HG03108 (cell line): ENCODE measurements at regions not wholly inside any gene's neighbourhood (a gene's known extent, or its start where the extent isn't known, plus 50 kb on each side); places are given as distances from the start of the nearest gene placed in this dataset.

Experiments
- ATAC-seq: cut with Tn5 transposase; IDR thresholded peaks from one replicate; pipeline ENCODE4 v1.9.1; 2021; ENCODE audit warnings: moderate library complexity; ENCODE audit not compliant: unreplicated experiment

GRCh38 chr4:17188125-17188524 is 289.7 kb upstream of the LDB2 start:
- no peak for ATAC-seq

GRCh38 chr4:17187003-17187402 is 288.6 kb upstream of the LDB2 start:
- no peak for ATAC-seq

- no peak for ATAC-seq
These were observed 284.4 kb upstream of the LDB2 start for GRCh38 chr4:17182888-17183287.

DNA sequence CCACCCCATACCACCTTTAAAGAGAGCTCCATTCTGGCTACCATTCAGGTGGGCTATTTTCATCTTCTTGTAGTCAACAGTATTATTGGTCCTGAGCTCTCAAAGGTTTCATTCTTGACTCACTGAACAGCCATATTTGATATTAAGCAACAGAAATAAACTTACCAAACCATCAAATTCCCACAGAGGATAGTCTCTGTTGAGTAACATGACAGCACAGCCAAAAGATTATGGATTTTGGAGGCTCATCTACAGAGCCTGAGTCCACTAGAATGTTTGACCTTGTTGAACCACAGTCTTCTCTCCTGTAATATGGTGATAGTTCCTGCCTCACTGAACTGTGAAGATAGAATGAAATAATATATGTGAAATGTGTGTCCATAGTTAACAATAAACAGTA is 276.3 kb upstream of the LDB2 start:
- no peak for ATAC-seq

- no peak for ATAC-seq
These were observed 274.9 kb upstream of the LDB2 start for GRCh38 chr4:17173300-17173699.

GRCh38 chr4:17170131-17170530 is 271.7 kb upstream of the LDB2 start:
- no peak for ATAC-seq

- ATAC-seq, result no peak
These were observed 271.3 kb upstream of the LDB2 start for GRCh38 chr4:17169699-17170098.

- no peak for ATAC-seq
These were observed 270.1 kb upstream of the LDB2 start for GRCh38 chr4:17168571-17168970.

GRCh38 chr4:17166954-17167353 is 268.5 kb upstream of the LDB2 start:
- no peak for ATAC-seq

DNA sequence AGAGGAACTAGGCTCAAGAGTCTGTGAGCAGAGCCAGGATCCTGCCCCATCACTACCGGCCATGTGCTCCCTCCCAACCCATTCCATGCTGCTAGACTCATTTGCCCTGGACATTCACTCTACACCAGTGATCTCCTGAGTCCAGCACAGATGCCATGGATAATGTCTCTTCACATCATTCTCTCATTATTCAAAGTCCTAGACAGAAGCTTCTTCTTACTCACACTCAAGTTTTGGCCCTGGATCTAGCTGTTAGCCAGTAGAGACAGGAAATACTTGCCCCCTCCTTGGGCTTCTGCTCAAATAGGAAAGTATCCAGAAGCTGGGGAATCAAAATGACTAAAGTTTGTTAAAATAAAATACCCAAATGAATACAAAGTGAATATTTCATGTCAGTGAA is 266.8 kb upstream of the LDB2 start:
- ATAC-seq, result no peak

DNA sequence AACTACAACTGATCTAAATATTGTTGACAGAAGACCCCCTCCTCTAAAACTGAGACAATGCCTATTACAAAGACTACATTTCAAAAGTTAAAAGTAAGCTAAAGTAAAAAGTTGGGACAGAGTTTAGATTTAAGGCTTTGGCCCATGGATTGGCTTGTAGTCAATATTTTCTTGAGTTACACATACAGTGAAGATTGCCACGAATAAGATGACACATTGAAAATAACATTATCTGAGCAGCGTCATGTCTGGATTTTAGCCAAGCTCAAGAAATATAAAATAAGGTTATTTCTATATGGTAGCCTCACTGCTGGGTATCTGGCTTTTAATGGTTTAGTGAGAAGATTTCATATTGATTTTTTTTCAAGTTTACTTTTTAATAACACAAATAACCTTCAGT is 266.2 kb upstream of the LDB2 start:
- no peak for ATAC-seq

DNA sequence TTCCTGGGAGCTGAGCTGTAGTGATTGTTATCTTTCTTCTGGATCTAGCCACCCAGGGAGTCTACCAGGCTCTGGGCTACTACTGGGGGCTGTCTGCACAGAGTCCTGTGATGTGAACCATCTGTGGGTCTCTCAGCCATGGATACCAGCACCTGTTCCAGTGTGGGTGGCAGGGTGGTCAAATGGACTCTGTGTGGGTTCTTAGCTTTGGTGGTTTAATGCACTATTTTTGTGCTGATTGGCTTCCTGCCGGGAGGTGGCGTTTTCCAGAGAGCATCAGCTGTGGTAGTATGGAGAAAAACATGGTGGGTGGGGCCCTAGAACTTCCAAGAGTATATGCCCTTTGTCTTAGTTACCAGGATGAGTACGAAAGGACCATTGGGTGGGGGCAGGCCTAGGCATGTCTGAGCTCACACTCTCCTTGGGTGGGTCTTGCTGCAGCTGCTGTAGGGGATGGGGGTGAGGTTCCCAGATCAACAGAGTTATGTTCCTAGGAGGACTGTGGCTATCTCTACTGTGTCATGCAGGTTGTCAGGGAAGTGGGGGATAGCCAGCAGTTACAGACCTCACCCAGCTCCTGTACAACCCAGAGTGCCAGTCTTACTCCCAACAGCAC is 264.8 kb upstream of the LDB2 start:
- ATAC-seq, result no peak

DNA sequence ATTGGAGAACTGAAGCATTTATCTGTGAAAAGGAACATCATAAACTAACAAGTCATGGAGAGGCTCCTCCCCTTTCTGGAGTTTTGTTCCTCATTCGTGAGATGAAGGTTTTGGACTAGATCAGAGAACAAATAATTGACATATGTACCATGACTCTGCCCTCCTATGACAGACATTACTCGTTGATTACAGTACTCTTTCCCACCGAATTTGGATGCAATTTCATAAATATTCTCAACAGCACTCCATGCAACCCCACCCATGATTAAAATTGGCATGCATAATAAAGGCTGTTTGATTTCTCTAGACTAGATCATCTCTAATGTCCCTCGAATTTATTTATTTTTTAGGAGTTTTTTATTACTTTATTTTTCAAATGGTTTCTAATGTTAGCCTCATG is 258.9 kb upstream of the LDB2 start:
- no peak for ATAC-seq

GRCh38 chr4:17155486-17155885 is 257.0 kb upstream of the LDB2 start:
- no peak for ATAC-seq

- ATAC-seq, result no peak
These were observed 255.1 kb upstream of the LDB2 start for GRCh38 chr4:17153572-17153971.

DNA sequence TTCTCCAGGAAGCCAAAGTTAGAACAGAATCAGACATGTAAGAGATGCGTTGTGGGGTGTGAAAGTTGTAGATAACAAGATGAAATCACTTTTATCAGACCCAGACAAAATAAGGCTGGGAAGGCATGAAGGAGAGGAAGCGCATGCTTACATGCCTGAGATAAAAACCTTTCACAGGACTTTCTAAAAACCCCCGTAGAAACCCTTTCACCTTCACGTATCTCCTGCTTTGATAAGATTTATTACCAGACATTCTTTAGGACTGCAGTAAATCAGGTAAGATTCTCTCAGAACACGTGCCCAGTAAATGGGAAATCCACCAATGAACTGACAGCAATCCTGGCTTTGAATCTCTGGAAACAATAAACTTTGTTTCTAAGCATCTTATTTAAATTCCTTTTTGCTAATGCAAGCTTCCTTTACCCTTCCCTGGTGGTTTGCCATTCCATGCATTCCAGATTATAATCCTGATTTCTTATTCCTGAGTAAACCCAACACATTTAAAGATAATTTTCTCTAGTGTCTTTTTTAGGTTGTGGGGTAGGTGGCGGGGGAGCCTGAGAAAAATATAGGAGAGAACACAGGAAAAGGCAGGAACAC is 254.6 kb upstream of the LDB2 start:
- ATAC-seq, result no peak

- no peak for ATAC-seq
These were observed 243.8 kb upstream of the LDB2 start for GRCh38 chr4:17142232-17142711.

DNA sequence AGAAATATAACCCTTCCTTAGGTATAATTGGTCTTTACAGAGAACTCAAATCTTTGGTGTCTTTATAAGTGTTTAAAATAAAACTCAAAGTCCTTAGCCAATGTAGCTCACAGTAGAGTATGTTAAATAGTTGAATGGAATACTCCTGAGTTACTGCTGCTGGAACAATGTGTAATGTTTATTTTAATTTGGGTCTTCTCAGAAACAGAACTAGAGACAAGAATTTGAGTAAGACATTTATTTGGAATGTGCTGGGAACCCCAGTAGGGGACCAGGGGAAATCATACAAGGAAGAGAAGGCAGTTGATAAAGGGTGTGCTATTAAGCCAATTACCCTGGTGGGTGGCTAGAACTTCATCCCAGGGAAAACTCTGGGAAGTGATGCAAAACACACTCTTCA is 240.4 kb upstream of the LDB2 start:
- no peak for ATAC-seq

DNA sequence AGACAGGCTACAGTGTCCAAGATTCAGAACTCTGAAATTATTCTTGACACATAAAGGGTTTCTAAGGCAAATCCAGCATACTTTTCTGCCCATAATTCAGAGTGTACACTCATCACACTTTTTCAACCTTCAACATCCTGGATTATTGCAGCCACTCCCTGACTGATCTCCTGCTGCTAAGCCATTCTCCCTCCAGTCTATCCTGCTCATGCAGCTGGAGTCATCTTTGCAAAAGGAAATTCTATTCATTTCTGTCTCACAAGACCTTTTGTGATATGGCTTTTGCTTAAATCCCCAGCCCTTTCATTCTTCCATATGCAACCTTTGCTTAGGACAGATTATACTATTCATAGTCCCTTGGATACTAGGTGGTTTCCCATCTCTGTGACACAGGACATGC is 236.1 kb upstream of the LDB2 start:
- no peak for ATAC-seq

- ATAC-seq, result no peak
These were observed 235.7 kb upstream of the LDB2 start for GRCh38 chr4:17134100-17134499.

- ATAC-seq, result no peak
These were observed 233.8 kb upstream of the LDB2 start for GRCh38 chr4:17132226-17132625.

DNA sequence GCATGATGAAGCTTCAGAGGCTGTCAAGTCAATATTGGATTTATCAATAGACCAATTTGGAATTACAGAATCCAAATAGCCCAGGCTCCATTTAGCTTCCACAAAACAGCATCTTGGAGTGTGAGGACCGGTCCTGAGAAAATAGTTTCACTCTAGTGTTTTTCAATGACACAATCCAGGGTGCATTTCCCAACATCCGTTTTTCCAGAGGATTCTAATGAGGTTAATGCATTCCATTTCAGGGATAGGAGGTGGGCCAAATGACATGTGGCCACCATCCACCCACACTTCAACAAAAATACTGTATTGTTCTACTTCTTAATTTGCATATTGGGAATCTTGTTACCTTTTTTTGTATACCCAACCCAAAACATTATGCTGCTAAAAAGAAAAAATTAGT is 229.8 kb upstream of the LDB2 start:
- ATAC-seq, result no peak

GRCh38 chr4:17126321-17126966 is 228.0 kb upstream of the LDB2 start:
- ATAC-seq, result no peak
